ENCODE measurements at regions not wholly inside any gene's neighbourhood (a gene's known extent, or its start where the extent isn't known, plus 50 kb on each side); places are given as distances from the start of the nearest gene placed in this dataset.

DNA sequence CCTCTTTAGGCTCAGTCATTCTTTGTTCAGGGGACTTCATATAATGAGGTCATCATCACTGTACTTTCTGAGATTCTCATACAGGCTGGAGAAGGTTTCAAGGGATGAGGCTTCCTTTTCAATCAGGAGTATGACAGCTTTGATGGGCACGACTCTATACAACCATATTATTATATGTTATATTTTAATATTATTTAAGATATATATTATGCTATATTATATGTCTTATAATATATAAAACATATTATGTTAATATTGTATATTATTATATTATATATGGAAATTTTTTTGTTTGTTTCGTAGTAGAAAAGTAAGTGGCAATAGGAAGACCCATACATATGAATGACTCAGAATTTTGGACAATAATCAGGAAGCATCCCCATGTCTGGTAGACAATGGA is 78.0 kb upstream of the GATA6 start:
- no peak overlapping the region for H3K18ac ChIP-seq (ENCODE audit: low read depth, low read length)
- H2AFZ ChIP-seq (replicated peaks; ENCODE audit: low read length, poor library complexity), result no peak overlapping the region
- no peak for ATAC-seq (ENCODE audit: low read depth)
- intact Hi-C loops (cut with micrococcal nuclease) (no loop called here), dilution Hi-C loops (cut with HindIII; ENCODE audit: low sequenced_read_pairs, unreplicated experiment) (no loop called here), in situ Hi-C loops (cut with MboI; ENCODE audit: low sequenced_read_pairs) (no loop called here)
- H3K9me1 ChIP-seq (ENCODE audit: insufficient read depth, low read length), result no peaks in the 10 kb centered on the region
- no peak overlapping the region for H3K4me3 ChIP-seq (ENCODE audit: insufficient read depth, low read depth, low read length)
- H3K4me2 ChIP-seq (ENCODE audit: low read depth, low read length), result no peak overlapping the region
- no CpG with 5 or more reads among the region's 2 CpGs for WGBS, 2 experiments (ENCODE audit: extremely low coverage in 2 of 2, insufficient read length in 1 of 2)
- H3K9me3 ChIP-seq (ENCODE audit: control insufficient read depth, insufficient read depth, low read length), result 0 out of 2 replicates have a peak, but pooled peaks cover 2% of the 10 kb centered on the region
- BruUV-seq (replicated peaks), result no TSS peak
- H2AK9ac ChIP-seq (replicated peaks; ENCODE audit: low read depth, low read length, poor library complexity), result no peak overlapping the region
- DNase-seq, result no peak
- no peaks in the 10 kb centered on the region for H3K36me3 ChIP-seq (ENCODE audit: control insufficient read depth, insufficient read depth, low read length)
- H2AK5ac ChIP-seq (ENCODE audit: low read depth, low read length), result no peak overlapping the region
- H3K14ac ChIP-seq (replicated peaks; ENCODE audit: low read depth, low read length), result no peak overlapping the region
- no peak overlapping the region for H4K91ac ChIP-seq (ENCODE audit: insufficient read depth, low read depth, low read length)
- H3K27ac ChIP-seq (ENCODE audit: insufficient read depth, low read length), result no peak overlapping the region
- no peaks in the 10 kb centered on the region for H3K79me1 ChIP-seq (ENCODE audit: low read depth in 1 of 2, low read length in 2 of 2)
- no peak overlapping the region for H3K23ac ChIP-seq (ENCODE audit: low read depth, low read length)
- no peak overlapping the region for H2BK5ac ChIP-seq (ENCODE audit: low read depth, low read length, poor library complexity, severe bottlenecking)
- H2BK15ac ChIP-seq (ENCODE audit: low read depth, low read length), result no peak overlapping the region
- H2BK120ac ChIP-seq (ENCODE audit: low read depth, low read length), result no peak overlapping the region
- H3K56ac ChIP-seq (ENCODE audit: extremely low read depth, insufficient read depth, low read length), result no peak overlapping the region
- peaks cover 45% of the 10 kb centered on the region for H3K27me3 ChIP-seq (ENCODE audit: control insufficient read depth, insufficient read depth, low read length)
- H3K4me1 ChIP-seq (ENCODE audit: control insufficient read depth, insufficient read depth, low read length), result no peaks in the 10 kb centered on the region
- CTCF ChIA-PET, result no interaction called here
- H4K8ac ChIP-seq (ENCODE audit: low read depth in 2 of 2, low read length in 2 of 2), result no peak overlapping the region
- H4K5ac ChIP-seq (ENCODE audit: low read depth, low read length), result no peak overlapping the region
- POLR2A ChIA-PET (ENCODE audit: unreplicated experiment), result no interaction called here
- H3K9ac ChIP-seq (ENCODE audit: low read depth, low read length), result no peak overlapping the region
- no peak for TF ChIP-seq FOS (IDR thresholded peaks at IDR 0.05; ENCODE audit: low read depth, low read length)
- TF ChIP-seq SMC3 (IDR thresholded peaks at IDR 0.05; ENCODE audit: low read depth, low read length), result no peak
- TF ChIP-seq POLR2A (IDR thresholded peaks at IDR 0.05; ENCODE audit: low read depth, low read length), result no peak
- no peak for TF ChIP-seq RCOR1 (IDR thresholded peaks at IDR 0.05; ENCODE audit: insufficient replicate concordance, low read length)
- no peak for TF ChIP-seq USF2 (IDR thresholded peaks at IDR 0.05; ENCODE audit: low read depth, low read length)
- TF ChIP-seq, protein P1, sequence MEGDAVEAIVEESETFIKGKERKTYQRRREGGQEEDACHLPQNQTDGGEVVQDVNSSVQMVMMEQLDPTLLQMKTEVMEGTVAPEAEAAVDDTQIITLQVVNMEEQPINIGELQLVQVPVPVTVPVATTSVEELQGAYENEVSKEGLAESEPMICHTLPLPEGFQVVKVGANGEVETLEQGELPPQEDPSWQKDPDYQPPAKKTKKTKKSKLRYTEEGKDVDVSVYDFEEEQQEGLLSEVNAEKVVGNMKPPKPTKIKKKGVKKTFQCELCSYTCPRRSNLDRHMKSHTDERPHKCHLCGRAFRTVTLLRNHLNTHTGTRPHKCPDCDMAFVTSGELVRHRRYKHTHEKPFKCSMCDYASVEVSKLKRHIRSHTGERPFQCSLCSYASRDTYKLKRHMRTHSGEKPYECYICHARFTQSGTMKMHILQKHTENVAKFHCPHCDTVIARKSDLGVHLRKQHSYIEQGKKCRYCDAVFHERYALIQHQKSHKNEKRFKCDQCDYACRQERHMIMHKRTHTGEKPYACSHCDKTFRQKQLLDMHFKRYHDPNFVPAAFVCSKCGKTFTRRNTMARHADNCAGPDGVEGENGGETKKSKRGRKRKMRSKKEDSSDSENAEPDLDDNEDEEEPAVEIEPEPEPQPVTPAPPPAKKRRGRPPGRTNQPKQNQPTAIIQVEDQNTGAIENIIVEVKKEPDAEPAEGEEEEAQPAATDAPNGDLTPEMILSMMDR (conservative IDR thresholded peaks at IDR 0.05; ENCODE audit: low read depth, low read length), result no peak
- no peak for TF ChIP-seq CHD1 (IDR thresholded peaks at IDR 0.05; ENCODE audit: low read depth, low read length)
- TF ChIP-seq RFX5 (IDR thresholded peaks at IDR 0.05; ENCODE audit: low read depth, low read length), result no peak
- no peak for TF ChIP-seq RAD21 (IDR thresholded peaks at IDR 0.05; ENCODE audit: low read length)
- no peak for TF ChIP-seq NFE2L2 (IDR thresholded peaks at IDR 0.05; ENCODE audit: low read depth, low read length)
- TF ChIP-seq MAZ (IDR thresholded peaks at IDR 0.05; ENCODE audit: borderline replicate concordance, low read depth, low read length), result no peak
- TF ChIP-seq BHLHE40 (IDR thresholded peaks at IDR 0.05; ENCODE audit: low read depth, low read length), result no peak
- TF ChIP-seq CEBPB (IDR thresholded peaks at IDR 0.05; ENCODE audit: low read depth, low read length), result no peak
- no peak for TF ChIP-seq MXI1 (IDR thresholded peaks at IDR 0.05; ENCODE audit: borderline replicate concordance, low read depth, low read length)
- no peak for TF ChIP-seq MAFK (IDR thresholded peaks at IDR 0.05; ENCODE audit: low read depth, low read length)
- TF ChIP-seq ELK1 (IDR thresholded peaks at IDR 0.05; ENCODE audit: borderline replicate concordance, low read depth, low read length), result no peak
- H4K20me1 ChIP-seq (ENCODE audit: insufficient read depth, low read length), result no peaks in the 10 kb centered on the region
- no peak overlapping the region for H2BK20ac ChIP-seq (ENCODE audit: low read depth, low read length)
- H3K4ac ChIP-seq (ENCODE audit: low read depth, low read length), result no peak overlapping the region

Measured in IMR-90 (cell line).